BJ (cell line): ENCODE measurements at regions not wholly inside any gene's neighbourhood (a gene's known extent, or its start where the extent isn't known, plus 50 kb on each side); places are given as distances from the start of the nearest gene placed in this dataset.

Experiments used
- CTCF ChIA-PET: fragments of 350-600 bp; formaldehyde crosslinking; extraction: SDS; loops from one replicate; lab custom pipeline; 2021; ENCODE audit warnings: antibody characterized with exemption, inconsistent platforms; lab: Yijun Ruan, JAX
- POLR2A ChIA-PET: fragments of 300-600 bp; sonication (Branson Sonifier 250); formaldehyde crosslinking; extraction: SDS; loops from one replicate; lab custom pipeline; 2021; ENCODE audit warnings: antibody characterized with exemption; lab: Charles Lee
- DNase-seq: peaks from one replicate; pipeline ENCODE4 v3.0.0-alpha.2; 2011; ENCODE audit warnings: low read depth
- H3K27me3 ChIP-seq: 2 replicates; pipeline ENCODE4 v1.6.0; 2011; ENCODE audit warnings: low read length; ENCODE audit not compliant: control insufficient read depth, insufficient read depth
- H3K36me3 ChIP-seq: 2 replicates; pipeline ENCODE4 v1.5.1; 2011; ENCODE audit warnings: low read length; ENCODE audit not compliant: control insufficient read depth, insufficient read depth
- H3K4me3 ChIP-seq: 2 replicates; pipeline ENCODE4 v1.5.1; 2011; ENCODE audit warnings: low read depth, mild to moderate bottlenecking, control low read depth, low read length
- TF ChIP-seq, protein P1 (sequence below): IDR thresholded peaks from 2 replicates; pipeline ENCODE4 v1.5.1; 2011; ENCODE audit warnings: low read depth, mild to moderate bottlenecking, control low read depth, inconsistent platforms, low read length, moderate library complexity; ENCODE audit not compliant: insufficient read depth

DNA sequence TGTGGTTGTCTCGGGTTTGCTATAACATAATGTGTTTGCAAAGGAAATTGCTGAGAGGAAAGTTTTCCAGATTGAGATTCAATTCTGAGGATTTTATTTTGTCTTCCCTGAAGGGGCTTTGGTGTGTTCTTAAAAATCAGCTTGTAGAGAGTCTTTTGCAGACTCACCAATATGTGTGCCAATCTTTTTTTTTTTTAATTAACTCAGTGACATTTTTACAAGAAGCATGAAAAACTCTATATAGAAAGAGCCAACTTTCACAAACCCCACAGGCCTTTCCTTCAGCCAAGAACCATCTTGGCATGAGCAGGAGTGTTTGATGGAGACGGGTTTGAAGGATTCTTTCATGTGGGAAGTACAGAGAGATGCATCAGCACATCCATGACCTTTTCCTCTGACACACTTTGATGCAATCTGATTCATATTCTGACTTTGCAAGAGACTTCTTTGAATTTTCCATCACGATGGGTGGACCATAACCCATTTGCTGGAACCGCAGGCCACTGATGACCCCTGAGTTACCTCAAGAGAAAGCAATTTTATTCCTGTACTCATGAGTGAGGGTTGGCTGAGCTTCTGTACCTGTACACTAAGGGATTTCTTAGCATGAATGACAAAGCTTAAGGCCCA, 892.6 kb downstream of the XPNPEP1 start:
- TF ChIP-seq, protein P1, sequence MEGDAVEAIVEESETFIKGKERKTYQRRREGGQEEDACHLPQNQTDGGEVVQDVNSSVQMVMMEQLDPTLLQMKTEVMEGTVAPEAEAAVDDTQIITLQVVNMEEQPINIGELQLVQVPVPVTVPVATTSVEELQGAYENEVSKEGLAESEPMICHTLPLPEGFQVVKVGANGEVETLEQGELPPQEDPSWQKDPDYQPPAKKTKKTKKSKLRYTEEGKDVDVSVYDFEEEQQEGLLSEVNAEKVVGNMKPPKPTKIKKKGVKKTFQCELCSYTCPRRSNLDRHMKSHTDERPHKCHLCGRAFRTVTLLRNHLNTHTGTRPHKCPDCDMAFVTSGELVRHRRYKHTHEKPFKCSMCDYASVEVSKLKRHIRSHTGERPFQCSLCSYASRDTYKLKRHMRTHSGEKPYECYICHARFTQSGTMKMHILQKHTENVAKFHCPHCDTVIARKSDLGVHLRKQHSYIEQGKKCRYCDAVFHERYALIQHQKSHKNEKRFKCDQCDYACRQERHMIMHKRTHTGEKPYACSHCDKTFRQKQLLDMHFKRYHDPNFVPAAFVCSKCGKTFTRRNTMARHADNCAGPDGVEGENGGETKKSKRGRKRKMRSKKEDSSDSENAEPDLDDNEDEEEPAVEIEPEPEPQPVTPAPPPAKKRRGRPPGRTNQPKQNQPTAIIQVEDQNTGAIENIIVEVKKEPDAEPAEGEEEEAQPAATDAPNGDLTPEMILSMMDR, result no peak
- H3K4me3 ChIP-seq, result no peak overlapping the region
- POLR2A ChIA-PET, result no interaction called here
- no peaks in the 10 kb centered on the region for H3K36me3 ChIP-seq
- H3K27me3 ChIP-seq, result no peaks in the 10 kb centered on the region
- CTCF ChIA-PET, result no interaction called here
- DNase-seq, result no peak

DNA sequence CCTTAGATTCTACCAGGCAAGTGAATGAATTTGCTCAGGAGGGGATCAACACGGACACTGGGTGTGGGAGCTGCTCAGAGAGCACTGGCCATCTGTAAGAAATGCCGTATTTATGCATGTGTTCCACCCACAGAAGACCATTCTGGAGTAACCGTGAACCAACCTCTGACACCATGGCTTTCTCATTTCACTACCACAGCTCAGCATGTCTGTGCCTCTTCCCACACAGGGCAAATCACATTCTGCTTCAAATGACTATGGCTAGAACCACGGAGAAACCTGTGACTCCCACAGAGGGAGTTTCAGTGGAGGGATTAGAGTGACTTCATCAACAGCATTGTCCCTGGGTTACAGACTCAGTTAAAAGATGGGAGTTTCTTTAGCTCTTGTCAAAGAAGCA, 893.4 kb downstream of the XPNPEP1 start:
- H3K4me3 ChIP-seq, result no peak overlapping the region
- H3K36me3 ChIP-seq, result no peaks in the 10 kb centered on the region
- TF ChIP-seq, protein P1, result no peak
- H3K27me3 ChIP-seq, result no peaks in the 10 kb centered on the region
- CTCF ChIA-PET, result no interaction called here
- DNase-seq, result no peak
- POLR2A ChIA-PET, result no interaction called here

DNA sequence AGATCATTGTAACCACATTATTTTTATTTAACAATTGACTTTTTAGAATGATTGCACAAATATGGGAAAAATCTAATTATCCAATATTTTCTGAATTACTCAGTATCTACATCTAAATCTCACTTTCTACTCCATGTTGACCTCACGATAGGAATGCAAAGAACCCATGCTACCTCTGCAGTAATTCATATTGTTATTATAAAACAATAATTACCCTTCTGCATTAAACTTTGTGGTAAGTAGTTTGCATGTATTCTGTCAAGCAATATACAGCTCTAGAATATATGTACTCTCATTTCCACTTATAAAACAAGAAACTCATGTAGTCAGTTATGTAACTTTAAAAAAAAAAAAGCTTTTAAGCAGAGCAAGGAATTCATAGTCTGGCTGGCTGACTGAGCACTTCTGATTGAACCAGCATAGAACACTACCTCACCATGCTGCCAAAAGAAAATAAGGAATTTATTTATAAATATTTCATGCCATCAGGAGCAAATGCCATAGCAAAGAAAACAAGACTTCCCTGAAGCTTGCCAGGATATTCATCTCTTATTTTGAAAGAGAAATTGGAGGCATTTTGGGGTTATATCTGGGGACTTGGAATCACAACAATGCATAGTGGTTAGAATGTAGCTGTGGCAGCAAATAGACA, 895.7 kb downstream of the XPNPEP1 start:
- Histone ChIP-seq H3K36me3 (no peaks in the 10 kb centered on the region), H3K4me3 (no peak overlapping the region), H3K27me3 (no peaks in the 10 kb centered on the region)
- TF ChIP-seq, protein P1, result no peak
- CTCF ChIA-PET, result no interaction called here
- POLR2A ChIA-PET, result no interaction called here
- peak; percentile 14 for DNase-seq

DNA sequence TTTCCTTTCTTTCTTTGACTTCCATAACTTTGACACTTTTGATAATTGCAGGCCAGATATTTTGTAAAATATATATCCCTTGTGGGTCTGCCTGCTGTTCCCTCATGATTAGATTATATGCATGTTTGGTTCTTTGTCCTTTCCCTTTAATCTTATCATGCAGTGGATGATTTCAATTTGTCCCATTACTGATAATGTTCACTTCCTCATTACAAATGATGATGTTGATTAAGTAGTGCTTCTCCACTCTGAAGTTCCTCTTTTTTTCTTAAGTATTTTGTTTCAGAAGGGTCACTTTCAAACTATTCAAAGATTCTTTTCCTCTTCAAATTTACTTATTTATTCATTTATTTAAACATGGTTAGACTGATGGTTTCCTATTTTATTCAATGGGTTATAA, 898.1 kb downstream of the XPNPEP1 start:
- Histone ChIP-seq H3K4me3 (no peak overlapping the region), H3K36me3 (no peaks in the 10 kb centered on the region), H3K27me3 (no peaks in the 10 kb centered on the region)
- ChIA-PET POLR2A (no interaction called here), CTCF (no interaction called here)
- no peak for DNase-seq
- TF ChIP-seq, protein P1, result no peak

DNA sequence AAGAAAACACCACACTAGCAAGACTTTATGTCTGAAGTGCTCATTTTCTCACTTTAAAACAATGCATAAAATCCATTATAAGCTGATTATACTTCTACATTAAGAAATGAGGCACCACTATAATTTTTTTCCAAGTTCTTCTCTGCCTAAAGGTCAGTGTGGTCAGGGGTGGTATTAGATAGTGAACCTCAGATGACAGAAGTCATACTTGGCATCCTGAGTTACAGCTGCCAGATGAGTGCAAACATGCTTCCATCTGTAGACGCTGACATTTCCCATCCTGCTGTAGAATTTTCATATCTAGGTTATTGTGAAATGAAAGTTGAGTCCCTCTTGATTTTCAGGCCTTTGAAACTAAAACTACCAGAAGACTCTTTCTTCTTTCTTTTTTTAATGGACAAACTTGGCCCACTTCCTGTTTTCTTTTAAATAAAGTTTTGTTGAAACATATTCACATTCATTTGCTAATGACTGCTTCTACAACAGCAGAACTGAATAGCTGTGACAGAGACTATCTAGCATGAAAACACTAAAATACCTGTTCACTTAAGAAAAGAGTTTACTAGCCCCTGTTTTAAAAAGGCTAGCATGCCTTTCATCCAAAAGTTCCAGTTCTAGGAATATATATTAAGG, 900.8 kb downstream of the XPNPEP1 start:
- H3K27me3 ChIP-seq, result no peaks in the 10 kb centered on the region
- CTCF ChIA-PET, result no interaction called here
- POLR2A ChIA-PET, result no interaction called here

More for the DNA sequence above, 900.8 kb downstream of the XPNPEP1 start:
- H3K4me3 ChIP-seq, result no peak overlapping the region
- TF ChIP-seq, protein P1, result no peak
- no peaks in the 10 kb centered on the region for H3K36me3 ChIP-seq
- DNase-seq, result no peak
